ENCODE measurements at regions not wholly inside any gene's neighbourhood (a gene's known extent, or its start where the extent isn't known, plus 50 kb on each side); places are given as distances from the start of the nearest gene placed in this dataset.

DNA sequence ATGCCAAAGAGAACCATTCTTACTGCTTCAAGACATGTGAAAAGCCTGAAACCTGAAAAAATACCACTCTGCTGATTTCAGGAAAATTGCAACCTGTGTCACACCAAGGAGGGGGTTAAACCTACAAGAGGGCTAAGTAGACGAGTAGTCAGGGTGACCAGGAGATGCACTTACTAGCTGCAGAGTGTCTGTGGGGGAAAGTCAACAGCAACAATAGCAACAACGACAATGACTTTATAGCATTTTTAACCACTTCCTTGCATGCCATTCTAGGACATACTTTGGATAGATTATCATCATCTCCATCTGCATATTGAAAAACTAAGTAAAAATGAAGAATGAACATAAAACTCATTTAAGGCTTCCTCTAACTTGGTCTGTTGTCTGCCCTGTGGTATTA, 902.7 kb downstream of the BCL11B start:
- DNase-seq: no peak

DNA sequence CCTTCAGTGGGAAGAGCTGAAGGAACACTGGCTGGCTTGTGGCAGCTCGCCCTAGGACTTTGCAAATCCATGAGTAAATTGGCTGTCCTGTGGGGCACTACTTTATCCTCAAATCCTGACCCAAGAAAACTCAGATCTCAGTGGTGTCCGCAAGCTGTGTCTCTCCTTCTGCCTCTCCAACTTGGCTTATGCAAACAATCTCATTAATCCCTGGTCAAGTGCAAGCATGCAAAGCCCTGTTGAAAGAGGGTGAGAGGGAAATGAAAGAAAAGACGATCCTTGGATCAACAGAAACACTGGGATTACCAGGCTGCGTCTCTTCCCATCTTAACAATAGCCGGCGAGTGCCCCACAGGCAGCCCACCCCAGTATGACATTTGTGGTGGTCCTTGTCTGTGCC, 901.6 kb downstream of the BCL11B start:
- no peak for DNase-seq

DNA sequence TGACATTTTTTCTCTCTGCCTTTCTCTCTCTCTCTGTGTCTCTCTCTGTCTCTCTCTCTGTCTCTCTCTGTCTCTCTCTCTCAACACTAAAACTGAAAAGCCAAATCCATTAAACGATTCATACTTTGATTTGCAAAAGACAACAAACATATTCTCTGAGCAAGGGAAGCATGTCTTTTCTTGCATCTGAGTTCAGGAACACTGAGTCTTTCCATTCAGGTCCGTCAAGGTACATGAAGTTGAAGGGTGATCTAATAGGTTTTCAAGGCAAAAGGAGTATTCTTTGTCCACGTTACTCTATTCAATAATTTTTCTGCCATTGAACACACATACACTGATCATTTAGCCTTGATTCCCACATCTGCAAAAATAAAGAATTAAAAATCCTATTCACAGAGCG, 900.9 kb downstream of the BCL11B start:
- DNase-seq: no peak

GRCh38 chr14:98374136-98374535, 897.9 kb downstream of the BCL11B start:
- no peak for DNase-seq

DNA sequence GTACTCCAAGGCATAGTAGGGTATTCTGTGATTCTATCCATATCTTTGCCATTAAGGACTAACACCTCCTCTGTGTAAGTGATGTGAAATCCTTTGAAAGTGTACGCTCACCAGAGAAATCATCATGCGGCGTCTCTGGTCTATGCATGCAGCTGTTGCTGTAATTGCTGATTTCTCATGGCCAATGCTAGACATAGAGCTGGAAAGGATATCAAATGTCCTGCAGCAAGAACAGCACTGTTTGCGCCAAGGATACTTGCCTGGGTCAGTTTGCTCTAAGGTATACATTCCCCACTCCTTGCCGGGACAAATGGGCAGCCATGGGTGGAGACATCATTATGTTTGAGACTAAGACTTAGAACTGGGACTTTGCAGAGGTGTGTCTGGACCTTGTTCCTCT, 896.4 kb downstream of the BCL11B start:
- DNase-seq: no peak

- no peak for DNase-seq
These were observed 892.2 kb downstream of the BCL11B start for GRCh38 chr14:98379830-98380229.

DNA sequence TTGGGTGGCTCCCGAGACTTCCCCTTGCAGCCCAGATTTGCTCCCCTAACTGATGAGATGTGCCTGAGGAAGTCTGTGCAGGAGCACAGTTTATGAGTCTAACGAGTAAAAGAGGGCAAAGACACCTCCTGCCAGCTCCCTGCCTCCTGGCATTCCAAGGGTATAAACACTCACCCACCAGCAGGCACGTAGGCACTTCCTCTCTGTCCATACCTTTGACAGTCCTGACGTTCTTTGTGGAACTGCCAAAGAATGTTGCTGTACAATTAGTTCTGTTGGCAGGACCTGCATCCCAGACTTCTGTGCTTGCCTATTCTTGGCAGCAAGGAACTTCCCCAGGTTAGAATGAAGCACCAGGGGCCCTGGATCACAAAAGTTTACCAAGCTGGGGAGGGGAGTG, 889.3 kb downstream of the BCL11B start:
- DNase-seq: no peak

DNA sequence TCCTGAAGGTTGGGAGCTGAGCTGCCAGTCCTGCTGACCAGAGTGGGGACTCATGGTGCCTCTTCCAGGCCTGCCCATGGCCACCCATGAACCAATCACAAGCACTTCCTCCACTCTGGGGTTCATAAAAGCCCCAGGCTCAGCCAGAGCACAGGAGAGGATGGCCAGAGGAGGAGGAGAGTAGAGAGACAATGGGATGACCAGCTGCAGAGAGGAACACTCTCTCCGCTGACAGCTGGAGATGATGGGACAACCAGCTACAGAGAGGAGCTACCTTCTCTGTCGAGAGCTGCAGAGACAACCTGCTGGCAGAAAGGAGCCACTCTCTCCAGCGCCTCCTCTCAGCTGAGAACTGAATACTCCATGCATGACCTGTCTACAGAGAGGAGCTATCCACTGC, 886.1 kb downstream of the BCL11B start:
- no peak for DNase-seq

GRCh38 chr14:98391061-98391460, 880.9 kb downstream of the BCL11B start:
- no peak for DNase-seq

GRCh38 chr14:98393527-98393926, 878.5 kb downstream of the BCL11B start:
- no peak for DNase-seq

DNA sequence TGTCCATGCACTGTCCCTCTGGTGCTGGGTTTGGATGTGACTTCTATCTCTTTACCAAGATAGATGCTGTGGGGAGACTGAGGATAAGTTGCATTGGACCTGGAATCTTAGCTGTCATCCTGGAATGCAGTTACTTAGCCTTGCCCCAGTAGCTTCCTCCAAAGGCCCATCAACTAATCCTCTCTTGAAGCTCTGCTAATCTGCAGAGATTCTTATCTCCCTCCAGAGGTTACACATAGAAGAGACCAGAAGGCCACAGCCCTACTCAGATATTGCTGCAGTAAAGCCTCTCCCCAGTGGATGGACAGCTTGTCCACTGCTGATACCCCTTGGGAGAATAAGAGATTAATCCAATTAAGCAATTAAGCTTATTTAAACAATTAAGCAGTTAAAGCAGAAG, 867.2 kb downstream of the BCL11B start:
- no peak for DNase-seq

GRCh38 chr14:98408024-98408555, 863.9 kb downstream of the BCL11B start:
- DNase-seq: no peak

DNA sequence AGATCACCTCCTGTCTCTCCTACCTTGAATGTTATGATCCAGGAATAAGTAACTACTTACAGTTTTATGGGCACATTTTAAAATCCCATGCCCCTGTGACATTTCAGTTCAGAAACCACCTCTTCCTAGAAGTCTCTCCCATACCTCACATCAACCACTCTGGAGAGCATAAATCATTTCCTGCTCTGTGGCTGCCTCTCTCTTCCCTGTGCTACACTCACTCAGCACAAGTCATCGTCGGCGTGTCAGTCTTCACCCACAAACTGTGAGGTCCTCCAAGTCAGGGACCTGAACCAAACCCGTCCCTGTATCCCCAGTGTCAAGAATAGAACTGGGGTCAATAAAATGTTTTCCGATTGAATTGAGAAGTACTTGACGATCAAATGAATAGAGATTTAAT, 863.3 kb downstream of the BCL11B start:
- DNase-seq: no peak

DNA sequence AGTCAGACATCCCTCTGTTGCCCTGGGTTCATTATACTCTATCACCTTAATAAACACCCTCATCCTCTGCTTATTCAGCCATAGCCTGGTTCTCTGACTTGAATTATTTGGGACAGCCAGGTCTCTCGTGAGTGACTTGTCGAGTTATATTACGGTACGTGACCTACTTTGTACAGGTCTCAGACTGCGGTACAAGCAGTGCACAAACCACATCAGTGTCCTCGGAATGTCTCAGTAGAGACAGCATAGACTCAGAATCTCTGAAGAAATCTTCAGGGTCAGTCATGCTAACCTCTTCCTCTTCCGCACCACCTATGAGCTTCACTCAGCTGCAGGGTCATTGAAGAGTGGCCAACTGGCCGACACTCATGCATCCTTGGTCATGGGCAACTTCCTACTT, 860.8 kb downstream of the BCL11B start:
- no peak for DNase-seq

GRCh38 chr14:98412431-98412830, 859.6 kb downstream of the BCL11B start:
- DNase-seq: no peak

- no peak for DNase-seq
These were observed 856.2 kb downstream of the BCL11B start for GRCh38 chr14:98415766-98416165.

- no peak for DNase-seq
These were observed 855.0 kb downstream of the BCL11B start for GRCh38 chr14:98417001-98417400.

GRCh38 chr14:98428483-98428994, 843.5 kb downstream of the BCL11B start:
- no peak for DNase-seq

DNA sequence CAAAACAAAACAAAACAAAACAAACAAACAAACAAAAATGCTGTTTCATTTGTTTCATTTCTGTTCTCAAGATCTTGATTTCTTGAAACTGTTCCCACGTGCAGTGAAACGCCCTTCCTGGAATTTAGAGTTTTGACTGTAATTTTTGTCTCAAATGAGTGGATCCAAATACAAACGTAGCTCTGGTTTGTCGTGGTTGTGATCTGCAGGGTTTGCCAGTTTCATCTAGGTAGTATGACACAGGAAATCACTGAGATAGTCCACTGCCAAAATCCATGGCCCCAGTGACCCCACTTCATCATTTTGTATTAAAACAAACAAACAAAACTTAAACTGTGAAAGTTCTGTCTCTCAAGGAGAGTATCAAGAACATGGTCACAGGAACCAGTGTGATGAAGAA, 838.6 kb downstream of the BCL11B start:
- DNase-seq: no peak

DNA sequence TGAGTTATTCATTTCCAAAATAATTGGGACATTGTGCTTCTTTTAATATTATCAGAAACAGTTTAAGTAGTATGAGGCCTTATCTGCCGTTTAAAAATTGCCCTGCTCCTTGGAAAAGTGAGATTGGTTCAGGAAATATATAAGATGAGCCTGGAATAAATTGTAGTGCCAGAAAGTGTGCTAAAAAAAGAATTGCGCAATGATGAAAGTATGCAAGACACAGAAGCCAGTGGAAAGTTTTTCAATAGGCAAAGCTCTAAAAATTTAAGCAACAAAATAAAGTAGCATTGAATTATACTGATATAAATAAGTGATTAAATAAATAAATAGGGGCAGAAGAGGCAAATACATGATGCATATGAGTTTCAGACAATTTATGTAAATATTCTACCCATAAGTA, 834.9 kb downstream of the BCL11B start:
- DNase-seq: no peak

- DNase-seq: no peak
These were observed 827.9 kb downstream of the BCL11B start for GRCh38 chr14:98444077-98444476.

GRCh38 chr14:98445718-98446117, 826.3 kb downstream of the BCL11B start:
- no peak for DNase-seq

DNA sequence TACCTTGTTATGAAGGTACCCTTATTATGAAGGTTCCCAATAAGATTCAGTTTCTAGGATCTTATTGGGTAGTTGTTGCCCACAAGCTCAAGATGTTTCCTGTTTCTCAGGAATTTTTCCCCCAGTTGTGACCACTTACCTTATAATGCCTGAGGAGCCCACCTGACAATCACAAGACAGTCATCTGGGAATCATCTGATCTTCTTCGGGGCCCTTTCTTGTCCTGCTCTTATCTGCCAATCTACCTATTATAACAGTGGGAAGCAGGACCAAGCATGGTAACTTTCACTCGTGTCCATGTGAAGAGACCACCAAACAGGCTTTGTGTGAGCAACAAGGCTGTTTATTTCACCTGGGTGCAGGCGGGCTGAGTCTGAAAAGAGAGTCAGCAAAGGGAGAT, 825.5 kb downstream of the BCL11B start:
- no peak for DNase-seq

DNA sequence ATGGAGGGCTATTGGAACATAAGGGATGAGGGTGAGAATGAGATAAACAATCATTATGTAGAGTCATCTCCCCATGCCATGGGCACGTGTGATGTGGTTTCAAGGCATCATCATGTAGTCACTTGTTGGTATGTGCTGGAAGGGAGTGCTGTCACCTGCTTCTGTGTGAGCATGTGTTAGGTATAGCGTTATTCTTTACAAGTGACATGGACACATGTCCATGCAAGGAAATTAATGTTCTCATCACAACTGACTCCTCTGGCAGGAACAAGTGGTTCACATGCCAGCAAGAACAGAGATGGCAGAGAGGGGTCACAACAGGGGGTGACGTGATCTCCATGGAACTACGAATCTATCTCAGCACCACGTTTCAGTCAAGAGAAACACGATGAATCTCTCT, 815.8 kb downstream of the BCL11B start:
- DNase-seq: no peak

- DNase-seq: no peak
These were observed 813.3 kb downstream of the BCL11B start for GRCh38 chr14:98458702-98459101.

- no peak for DNase-seq
These were observed 809.1 kb downstream of the BCL11B start for GRCh38 chr14:98462908-98463307.
